ENCODE measurements at regions not wholly inside any gene's neighbourhood (a gene's known extent, or its start where the extent isn't known, plus 50 kb on each side); places are given as distances from the start of the nearest gene placed in this dataset.
"Not testable (repeated sequence)": the region's sequence is repeated elsewhere in the genome, so short reads cannot be mapped to it uniquely, and the experiment has no call there.

DNA sequence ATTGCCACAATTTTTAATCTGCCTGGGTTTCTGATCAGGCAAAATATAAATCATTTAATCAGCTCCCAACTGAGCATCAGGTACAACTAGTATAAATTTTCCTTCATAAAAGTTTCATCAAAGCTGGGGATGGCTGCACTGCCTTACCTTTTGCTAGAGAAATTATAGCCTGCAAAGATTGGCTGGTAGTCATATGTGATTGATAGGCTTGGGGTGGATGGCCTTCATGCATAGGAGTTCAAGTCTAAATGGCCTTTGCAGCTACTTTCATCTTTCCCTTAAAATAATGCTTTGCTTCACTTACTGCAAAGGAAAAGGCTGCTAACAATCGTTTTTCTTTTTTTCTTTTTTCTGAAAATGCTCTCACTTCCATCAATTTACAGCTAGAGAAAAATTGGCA lies 739.7 kb downstream of the CENPC start:
- DNase-seq: no peak

DNA sequence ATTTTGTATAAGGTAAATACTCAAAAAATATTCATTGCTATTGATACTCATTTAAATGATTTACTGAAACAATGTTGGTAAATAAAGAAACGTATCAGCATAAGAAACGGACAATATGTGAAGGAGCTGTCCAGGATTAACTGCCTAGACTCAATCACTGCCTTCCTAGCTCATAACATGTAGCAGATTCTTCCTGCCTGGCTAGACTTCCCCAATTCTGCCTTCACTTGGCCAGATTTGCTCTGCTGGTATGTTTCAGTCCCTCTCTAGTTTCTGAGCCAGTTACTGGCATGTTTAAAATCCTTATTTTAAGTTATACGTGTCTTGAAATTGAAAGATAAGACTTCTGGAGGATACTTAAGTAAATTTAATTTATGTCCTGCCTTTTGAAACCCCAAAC lies 740.3 kb downstream of the CENPC start:
- DNase-seq: no peak

DNA sequence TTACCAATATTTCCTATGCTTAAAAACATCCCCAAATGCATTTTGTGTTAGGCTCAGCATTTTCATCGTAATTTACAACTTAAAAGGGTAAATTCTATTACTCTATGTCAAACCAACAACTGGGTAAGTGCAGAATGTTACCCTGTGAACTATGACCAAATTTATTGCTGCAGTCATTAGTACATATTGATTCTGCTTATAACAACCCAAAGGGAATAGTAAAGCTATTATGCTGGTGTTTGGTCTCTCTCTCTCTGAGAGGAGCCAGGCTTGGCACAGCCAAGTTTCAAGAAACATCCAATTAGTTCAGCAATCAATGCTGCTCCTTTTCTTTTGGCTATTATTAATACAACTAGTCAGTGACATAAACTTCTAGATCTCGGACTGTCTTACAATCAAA lies 747.7 kb downstream of the CENPC start:
- no peak for DNase-seq

DNA sequence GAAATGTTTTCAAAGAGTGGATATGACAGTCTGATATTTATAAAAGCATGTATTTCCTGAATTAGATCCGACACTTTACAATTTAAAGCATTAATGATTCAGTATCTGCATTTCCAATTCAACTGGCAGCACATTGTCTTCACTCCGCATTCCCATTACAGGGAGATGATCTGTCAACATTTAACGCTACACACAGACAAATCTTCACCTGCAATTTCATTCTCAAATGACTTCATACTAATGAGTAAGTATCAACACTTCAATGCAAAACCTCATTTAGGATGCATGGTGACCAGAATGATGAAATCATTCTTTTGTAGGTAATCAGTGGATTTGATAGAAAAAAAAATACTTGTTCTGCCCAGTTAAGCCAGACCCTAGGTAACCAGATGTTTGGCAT lies 749.6 kb downstream of the CENPC start:
- no peak for DNase-seq

GRCh38 chr4:66794390-66795034 lies 750.8 kb downstream of the CENPC start:
- no peak for DNase-seq

GRCh38 chr4:66791686-66792085 lies 753.6 kb downstream of the CENPC start:
- no peak for DNase-seq

- no peak for DNase-seq
These were observed 759.8 kb downstream of the CENPC start for GRCh38 chr4:66785479-66785878.

DNA sequence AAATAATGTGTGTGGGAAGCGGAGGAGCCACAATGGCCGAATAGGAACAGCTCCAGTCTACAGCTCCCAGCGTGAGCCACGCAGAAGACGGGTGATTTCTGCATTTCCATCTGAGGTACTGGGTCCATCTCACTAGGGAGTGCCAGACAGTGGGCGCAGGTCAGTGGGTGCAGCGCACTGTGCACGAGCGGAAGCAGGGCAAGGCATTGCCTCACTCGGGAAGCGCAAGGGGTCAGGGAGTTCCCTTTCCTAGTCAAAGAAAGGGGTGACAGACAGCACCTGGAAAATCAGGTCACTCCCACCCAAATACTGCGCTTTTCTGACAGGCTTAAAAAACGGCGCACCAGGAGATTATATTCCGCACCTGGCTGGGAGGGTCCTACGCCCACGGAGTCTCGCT lies 762.6 kb downstream of the CENPC start:
- not testable (repeated sequence) for DNase-seq

GRCh38 chr4:66777097-66777496 lies 768.2 kb downstream of the CENPC start:
- no peak for DNase-seq

DNA sequence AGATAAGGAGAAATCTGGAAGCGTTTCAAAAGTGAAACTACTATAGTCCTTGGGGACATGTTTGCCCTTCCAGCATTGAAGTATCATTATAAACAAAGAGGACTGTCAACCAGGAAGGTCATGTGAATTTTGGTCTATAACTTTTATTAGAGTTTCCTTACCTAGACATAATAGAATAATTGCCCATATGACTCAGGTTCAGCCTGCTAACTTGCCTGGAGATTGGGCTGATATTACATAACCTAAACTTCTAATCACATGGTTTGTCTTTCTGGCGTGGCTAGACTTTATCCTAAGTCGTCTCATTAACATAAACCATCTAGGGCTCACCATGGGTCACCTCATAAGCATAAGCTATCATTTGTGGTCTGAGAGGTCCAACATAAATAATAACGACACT lies 775.9 kb downstream of the CENPC start:
- no peak for DNase-seq

DNA sequence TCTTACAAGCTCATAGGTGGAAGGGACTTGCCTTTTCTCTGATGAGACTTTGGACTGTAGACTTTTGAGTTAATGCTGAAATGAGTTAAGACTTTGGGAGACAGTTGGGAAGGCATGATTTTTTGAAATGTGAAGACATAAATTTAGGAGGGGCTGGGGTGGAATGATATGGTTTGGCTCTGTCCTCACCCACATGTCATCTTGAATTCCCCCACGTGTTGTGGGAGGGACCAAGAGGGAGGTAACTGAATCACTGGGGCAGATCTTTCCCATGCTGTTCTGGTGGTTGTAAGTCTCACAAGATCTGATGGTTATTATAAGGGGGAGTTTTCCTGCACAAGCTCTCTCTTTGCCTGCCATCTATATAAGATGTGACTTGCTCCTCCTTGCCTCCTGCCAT lies 777.9 kb downstream of the CENPC start:
- no peak for DNase-seq

DNA sequence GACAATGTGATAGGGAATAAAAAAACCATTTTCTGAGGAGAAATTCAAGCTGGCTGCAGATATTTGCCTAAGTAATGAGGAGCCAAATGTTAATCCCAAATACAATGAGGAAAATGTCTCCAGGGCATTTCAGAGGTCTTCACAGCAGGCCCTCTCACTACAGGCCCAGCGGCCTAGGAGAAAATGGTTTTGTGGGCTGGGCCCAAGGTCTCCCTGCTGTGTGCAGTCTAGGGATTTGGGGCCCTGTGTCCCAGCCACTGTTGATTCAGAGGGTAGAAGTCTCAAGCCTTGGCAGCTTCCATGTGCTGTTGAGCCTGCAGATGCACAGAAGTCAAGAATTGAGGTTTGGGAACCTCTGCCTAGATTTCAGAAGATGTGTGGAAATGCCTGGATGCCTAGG lies 778.7 kb downstream of the CENPC start:
- DNase-seq: no peak

DNA sequence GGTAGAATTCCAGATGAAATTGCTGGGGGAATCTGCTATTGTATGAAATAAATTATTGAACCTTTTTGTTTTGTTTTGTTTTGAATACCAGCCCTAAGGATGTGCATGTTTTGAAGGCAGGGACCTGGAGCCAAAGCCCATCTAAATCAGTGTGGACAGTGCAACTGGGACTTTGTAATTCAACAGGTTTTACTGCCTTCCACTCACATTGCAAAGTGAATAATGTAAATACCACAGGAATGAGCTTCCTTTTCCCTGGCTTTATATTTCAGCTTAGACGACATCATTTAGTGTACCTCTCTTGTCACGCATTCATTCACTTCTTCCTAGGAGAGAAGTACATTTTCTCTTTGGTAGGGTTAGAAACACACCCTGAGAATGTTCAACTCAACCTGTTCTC lies 795.0 kb downstream of the CENPC start:
- peak; percentile 58 for DNase-seq

DNA sequence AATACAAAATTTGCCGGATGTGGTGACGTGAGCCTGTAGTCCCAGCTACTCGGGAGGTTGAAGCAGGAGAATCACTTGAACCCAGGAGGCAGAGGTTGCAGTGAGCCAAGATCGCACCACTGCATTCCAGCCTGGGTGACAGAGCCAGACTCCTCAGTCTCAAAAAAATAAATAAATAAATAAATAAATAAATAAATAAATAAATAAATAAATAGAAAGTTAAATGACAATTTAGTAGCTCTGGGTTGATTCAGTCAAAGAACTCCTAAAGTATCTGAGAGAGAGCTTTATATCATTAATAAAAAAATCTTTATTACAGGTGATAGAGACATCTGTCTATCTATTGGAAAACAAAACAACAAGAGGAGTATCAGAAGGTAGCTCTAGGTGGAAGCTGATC lies 798.4 kb downstream of the CENPC start:
- not testable (repeated sequence) for DNase-seq

GRCh38 chr4:66741081-66741480 lies 804.2 kb downstream of the CENPC start:
- peak; percentile 67 for DNase-seq

DNA sequence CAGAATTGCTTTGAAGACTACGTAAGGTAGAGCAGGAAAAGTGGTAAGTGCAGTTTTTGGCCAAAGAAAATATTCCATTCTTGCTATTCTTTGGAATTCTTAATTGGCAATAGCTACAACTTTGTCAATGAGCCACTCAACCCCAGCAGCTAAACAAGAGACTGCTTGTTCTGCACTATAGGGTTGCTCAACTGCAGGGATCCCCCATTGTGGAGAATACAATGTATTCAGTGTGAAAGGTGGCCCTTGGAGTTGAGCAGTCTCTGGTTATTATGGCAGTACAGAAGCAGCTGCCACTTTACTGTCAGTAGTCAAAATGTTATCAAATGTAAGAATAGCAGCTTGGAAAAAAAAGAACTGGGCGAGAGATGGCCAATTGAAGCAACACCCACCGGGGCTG lies 808.7 kb downstream of the CENPC start:
- no peak for DNase-seq

GRCh38 chr4:66728280-66728679 lies 817.0 kb downstream of the CENPC start:
- DNase-seq: no peak

DNA sequence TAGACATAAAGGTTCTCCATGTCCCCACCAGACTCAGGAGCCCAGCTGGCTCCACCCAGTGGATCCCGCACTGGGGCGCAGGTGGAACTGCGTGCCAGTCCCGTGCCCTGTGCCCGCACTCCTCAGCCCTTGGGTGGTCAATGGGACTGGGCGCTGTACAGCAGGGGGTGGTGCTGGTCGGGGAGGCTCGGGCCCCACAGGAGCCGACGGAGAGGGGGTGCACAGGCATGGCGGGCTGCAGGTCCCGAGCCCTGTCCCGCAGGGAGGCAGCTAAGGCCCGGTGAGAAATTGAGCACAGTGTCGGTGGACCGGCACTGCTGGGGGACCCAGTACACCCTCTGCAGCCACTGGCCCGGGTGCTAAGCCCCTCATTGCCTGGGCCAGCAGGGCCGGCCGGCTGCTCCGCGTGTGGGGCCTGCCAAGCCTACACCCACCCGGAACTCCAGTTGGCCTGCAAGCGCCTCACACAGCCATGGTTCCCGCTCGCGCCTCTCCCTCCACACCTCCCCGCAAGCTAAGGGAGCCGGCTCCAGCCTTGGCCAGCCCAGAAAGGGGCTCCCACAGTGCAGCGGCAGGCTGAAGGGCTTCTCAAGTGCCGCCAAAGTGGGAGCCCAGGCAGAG lies 832.9 kb downstream of the CENPC start:
- DNase-seq: not testable (repeated sequence)

DNA sequence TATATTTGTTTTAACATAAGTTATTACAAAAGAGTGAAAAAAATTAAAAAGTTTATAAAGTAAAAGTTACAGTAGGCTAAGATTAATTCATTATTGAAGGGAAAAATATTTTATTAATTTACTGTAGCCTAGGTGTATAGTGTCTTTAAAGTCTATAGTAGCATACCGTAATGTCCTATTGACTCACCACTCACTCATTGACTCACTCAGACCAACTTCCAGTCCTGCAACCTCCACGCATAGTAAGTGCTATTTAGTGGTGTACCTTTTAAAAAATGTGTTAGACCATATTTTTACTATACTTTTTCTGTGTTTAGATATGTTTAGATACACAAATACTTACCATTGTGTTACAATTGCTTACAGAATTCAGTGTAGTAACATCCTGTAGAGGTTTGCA lies 841.1 kb downstream of the CENPC start:
- DNase-seq: no peak

DNA sequence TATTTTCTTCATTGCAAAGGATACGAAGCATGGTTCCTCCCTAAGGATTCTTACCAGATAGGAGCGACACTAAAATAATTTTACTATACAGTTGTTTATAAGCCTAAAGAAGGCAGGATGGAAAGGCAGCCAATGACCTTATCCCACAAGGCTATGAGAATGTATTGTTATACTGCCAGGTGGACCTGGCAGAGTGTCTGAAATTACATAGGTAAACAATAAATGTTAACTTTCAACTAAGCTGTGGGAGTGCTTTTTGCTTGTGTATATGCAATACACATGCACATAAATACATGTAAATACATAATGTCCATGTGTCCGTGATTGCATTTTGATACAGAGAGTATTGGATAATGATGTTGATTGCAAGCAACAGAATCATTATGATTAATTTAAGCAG lies 850.6 kb downstream of the CENPC start:
- DNase-seq: no peak

DNA sequence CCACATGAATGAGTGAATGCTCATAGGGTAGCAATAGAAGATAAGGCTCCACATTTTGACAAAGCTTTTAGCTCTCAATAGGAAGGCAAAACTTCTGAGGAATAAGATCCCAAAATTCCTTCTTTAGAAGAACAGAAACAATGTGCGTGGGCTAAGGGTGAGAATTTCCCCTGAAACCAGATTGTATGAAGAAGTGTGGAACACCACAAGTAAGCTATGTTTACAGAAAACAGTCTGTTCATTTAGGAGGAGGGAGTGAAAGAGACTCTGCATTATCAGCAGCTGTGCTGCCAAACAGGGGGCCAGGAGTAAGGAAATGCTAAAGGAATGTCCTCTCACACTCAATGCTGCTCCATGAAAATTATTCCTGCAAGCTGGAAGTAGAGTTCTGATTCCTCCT lies 851.6 kb downstream of the CENPC start:
- peak; percentile 9 for DNase-seq

- DNase-seq: no peak
These were observed 854.2 kb downstream of the CENPC start for GRCh38 chr4:66691101-66691500.

GRCh38 chr4:66688674-66689073 lies 856.6 kb downstream of the CENPC start:
- peak; percentile 68 for DNase-seq

- no peak for DNase-seq
These were observed 857.8 kb downstream of the CENPC start for GRCh38 chr4:66687459-66687858.

DNA sequence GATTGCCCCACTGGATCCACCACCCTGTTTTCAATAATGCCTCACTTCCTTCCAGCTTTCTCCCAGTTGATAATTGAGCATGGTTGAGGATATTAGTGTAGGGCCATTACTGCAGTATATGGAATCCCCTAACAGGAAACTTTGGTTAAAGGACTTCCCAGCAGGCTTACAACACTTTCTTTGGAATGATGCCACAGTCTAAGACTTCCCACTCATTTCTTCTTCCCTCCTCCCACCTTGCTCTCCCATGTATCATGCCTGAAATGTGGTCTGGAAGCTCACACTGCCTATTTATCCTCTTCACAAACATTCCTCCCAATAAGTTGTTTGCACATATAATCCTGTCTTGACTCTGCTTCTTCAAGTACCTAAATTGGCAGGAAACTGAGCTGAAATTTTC lies 863.3 kb downstream of the CENPC start:
- peak; percentile 44 for DNase-seq

Measured in fibroblast of skin of back (primary cell).